ENCODE measurements at regions not wholly inside any gene's neighbourhood (a gene's known extent, or its start where the extent isn't known, plus 50 kb on each side); places are given as distances from the start of the nearest gene placed in this dataset.

DNA sequence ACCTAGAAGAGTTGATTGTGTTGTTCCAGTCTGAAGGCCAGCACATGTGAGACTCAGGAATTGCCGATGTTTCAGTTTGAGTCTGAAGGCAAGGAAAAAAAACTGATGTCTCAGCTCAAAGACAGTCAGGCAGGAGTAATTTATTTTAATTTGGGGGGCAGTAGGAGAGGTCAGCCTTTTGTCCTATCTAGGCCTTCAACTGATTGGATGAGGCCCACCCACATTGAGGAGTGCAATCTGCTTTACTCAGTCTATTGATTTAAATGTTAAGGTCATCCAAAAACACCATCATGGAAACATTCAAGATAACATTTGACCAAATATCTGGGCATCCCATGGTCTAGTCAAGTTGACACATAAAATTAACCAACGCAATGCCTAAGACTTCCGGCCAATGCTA lies 288.9 kb downstream of the CDK5RAP2 start:
- no peak for DNase-seq (ENCODE audit: low read depth)

DNA sequence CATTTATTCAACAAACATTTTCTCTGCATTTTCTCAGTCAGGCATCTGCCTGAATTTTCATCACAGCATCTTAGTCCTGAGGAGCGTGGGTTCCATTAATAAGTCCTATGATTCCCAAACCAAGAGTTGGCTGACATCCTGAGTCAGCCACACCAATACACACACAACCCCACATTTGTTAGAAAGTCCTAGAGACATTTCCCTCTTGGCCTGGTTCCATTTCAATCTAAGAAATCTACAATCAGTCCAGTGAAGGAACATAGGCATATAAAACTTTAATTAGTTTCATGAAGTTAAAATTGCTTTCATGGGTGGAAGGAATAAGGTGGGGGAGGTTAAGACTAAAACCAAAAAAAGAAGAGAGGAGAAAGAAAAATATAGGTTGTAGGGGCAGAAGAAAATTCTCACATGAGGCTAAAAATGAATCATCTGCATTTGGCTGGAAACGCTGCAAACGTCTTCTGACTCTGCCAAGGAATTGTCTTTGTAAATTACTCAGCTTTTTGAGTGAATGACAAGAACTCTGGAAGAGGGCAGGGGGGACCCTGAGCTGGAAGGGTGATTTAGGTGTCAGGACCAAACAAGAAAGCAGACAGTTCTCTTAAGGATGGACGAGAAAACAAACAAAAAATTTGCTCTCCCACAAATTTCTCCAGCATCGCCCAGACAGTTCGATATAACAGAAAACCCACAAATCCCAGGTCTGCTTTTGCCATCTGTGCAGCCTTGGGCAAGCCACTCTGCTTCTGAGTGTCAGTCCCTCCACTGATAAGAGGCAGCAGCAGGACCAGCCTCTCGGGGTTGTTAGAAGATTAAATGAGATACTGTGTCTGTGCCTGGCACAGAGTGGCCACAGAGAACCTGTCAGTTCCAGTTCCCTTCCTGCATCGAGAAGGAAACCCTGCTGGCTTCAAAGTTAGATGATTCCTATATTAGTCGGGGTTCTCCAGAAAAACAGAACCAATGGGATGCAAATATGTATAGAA lies 289.7 kb downstream of the CDK5RAP2 start:
- no peak for DNase-seq (ENCODE audit: low read depth)

DNA sequence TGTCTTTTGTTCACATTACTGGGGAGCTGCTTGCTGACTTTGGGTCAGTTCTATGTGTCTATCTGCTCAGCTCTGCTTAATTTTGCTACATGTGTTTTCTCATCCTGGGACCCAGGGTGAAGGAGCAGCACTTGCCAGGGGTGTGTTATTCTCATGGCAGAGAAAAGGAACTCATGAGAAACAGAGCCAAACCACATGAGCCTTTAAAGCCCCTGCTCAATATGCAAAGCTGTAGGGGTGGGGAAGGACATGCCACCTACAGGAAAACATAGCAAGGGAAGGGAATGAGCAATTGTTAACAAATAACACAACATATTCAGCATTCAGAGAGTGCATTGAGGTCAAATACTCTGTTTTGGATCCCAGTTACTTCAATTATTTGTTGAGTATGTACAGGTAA lies 290.9 kb downstream of the CDK5RAP2 start:
- DNase-seq (ENCODE audit: low read depth): no peak

DNA sequence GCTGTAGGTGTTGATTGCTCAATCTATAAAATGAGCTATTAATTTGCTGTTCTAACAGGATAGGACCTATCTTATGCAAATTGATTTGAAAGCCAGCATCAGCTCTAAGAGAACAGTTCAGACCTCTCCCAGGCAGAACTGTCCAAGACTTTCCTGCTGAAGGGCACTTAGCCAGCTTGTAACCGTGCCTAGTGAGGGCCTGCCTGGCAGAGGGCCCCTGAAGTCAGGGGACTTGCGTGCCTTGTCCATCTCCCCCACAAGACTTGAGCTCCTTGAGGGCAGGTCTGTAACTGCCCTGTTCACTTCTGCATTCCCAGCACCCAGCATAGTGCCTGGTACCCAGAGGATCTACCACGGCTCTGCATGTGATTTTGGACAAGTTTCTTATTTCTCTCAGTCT lies 293.4 kb downstream of the CDK5RAP2 start:
- DNase-seq (ENCODE audit: low read depth): no peak

DNA sequence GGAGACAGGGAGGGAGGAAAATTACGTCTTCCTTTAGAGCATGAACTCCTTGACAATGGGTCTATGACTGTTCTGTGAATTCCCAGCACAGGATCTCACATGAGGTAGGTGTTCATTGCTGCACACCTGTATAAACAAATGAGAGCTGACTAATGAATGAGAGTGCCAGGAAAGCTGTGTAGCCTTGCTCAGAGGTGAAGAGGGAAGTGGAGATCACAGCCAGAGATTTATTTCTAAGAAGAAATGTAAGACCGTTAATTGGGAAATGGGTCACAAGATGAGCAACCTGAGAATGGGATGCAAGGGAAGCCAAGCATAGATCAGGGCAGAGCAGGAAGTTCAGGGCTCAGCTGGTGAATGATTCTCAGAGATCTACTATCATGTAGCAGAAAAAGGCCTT lies 295.1 kb downstream of the CDK5RAP2 start:
- DNase-seq (ENCODE audit: low read depth): no peak

DNA sequence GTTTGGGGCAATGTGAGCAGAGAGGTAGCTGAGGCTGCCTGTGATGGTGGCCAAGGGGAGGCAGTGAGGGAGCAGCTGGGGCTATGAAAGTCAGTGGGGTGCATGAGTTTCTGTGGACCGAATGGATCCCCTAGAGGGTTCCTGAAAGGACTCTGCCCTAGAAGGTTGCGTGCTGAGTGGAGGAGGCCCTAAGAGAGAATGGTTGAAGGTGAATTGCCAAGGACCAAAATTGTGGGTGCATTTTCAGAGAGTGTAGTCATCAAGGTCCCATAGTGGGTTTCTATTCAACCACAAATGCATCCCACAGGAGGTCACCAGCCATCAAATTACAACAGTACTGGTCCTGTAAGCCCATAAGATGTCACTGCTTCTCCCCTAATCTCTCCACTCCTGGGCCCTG lies 298.3 kb downstream of the CDK5RAP2 start:
- no peak for DNase-seq (ENCODE audit: low read depth)

DNA sequence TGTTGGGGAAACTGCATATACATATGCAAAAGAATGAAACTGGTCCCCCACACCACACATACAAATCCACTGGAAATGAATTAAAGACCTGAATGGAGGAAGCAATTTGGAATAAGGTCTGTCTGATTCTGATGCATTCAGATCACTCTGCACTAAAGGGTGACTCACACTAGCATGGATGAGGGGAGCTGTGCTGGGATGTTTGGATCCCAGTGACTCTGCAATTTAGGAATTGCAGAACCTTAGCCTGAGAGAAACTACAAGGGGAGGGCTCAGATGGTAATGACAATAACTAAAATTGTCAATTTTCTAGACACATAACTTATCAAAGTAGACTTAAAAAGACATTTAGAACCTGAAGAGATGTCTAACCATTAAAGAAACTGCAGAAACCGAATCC lies 312.0 kb downstream of the CDK5RAP2 start:
- DNase-seq (ENCODE audit: low read depth): peak; percentile 11

DNA sequence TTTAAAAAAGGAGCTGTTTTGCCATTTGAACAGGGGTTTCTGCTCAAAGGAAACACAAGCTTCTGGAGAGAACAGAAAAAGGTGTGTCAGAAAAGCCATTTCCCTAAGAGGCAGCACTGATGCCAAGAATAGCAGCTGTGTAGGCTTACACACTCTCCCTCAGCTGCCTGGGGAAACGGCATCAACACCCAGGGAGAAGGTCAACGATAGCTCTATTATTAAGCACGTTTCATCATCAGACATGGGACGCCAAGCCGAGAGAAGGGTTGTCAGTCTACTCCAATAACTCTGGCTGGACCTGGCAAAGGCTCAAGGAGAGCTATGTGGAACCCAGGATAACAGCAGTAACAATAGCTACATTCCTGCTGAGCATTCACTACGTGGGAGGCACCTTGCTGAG lies 314.2 kb downstream of the CDK5RAP2 start:
- no peak for DNase-seq (ENCODE audit: low read depth)

DNA sequence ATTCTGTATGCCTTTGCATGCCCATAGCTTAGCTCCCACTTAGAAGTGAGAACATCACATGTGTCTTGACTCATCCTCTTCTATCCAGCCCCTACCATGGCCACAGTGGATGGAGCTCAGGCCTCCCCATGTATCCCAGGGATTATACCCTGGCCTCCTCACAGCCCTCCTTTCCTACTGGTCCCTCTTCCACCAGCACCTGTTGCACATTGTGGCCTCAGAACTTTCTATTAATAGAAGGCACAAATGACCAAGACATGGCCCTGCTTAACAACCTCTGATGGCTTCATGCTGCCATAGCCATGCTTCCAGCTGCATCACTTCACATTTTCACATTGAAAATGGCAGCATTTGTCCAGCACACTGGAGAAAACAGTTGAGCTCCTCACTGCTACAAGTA lies 315.4 kb downstream of the CDK5RAP2 start:
- no peak for DNase-seq (ENCODE audit: low read depth)

DNA sequence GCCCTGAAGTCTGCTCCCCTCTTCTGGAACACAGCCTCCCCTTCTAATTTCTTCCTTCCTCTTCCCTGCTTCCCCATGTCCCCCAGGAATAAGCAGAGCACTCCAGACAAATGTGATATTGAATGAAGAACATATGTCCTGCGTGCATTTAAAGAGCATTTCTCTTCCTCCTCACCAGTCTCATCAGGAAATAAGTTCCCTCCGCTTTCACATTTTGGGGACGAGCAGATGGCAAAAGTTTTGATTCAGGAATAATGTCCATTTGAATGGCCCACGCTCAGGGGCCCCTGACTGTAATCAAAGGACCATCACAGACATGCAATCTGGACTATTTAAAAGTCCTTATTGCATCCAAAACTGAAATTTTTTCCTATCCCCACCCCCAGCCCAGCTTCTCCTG lies 316.1 kb downstream of the CDK5RAP2 start:
- no peak for DNase-seq (ENCODE audit: low read depth)

DNA sequence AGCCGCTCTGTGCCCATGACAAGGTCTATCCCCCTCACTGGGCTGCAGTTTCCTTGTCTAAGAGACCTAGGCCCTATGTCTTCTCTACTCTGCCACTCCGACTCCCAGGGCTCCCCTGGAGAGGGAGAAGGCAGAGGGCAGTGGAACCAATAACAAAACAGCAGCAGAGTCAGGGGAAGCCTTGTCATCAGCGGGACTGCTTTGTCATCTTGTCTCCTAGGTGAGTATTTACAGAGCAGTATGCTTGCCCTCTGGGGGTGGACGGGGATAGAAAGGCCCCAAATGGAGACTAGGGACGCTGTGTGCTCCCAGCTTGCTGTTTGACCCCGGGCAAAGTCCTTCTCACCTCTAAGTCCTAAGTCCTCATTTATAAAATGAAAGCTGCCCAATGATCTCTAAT lies 318.5 kb downstream of the CDK5RAP2 start:
- DNase-seq (ENCODE audit: low read depth): no peak

DNA sequence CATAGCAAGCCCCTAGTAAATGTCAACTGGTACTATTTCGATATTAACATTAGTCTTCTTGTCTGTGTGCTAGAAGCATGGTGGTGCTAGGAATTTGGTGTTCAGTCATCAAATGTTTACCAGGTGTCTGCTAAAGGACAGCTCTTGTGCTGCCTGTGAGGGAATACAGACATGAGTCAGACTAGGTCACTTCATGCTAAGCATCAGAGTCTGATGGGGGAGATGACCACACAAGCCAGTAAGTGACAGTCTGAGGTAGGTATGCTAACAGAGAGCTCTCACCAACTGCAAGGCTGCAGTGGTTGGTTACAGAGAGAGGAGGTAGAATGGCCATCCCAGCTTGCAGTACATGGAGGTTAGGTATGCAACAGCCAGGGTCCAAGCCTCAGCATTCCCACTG lies 320.9 kb downstream of the CDK5RAP2 start:
- DNase-seq (ENCODE audit: low read depth): no peak

DNA sequence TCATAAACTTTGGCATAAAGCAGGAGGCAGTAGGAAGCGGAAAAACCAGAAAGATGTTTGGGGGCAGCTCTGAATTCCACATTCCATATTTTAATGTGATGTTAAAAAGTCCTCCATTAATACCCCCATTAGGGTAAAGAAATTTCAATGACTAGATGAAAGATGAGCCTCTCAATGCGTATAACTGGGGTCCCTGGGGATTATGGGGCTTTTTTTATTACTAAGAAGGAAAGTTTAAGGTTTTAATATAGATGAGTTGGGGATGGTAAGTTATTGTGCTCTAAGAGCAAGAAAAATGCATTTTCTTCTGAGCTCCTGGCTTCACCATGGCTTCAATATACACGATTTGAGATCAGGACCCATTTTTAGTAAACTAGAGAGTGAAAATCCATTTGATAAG lies 321.9 kb downstream of the CDK5RAP2 start:
- no peak for DNase-seq (ENCODE audit: low read depth)

DNA sequence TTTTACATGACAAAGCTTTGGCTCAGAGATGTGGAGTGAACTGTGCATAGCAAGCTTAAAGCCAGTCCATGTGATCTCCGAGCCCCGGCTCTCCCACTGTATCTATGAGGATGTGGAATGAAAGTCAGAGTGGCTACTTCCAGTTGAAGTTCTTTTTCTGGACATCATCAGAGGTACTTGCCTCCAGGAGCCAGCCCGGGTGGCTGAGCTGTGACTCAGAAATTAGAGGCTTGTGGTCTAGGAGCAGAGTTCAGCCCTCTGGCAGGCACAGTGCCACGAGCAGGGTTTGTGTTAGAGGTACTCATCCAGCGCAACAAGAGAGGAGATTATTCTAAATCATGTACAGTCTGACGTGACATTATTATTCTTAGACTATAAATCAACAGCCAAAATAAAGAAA lies 322.5 kb downstream of the CDK5RAP2 start:
- DNase-seq (ENCODE audit: low read depth): peak; percentile 63

DNA sequence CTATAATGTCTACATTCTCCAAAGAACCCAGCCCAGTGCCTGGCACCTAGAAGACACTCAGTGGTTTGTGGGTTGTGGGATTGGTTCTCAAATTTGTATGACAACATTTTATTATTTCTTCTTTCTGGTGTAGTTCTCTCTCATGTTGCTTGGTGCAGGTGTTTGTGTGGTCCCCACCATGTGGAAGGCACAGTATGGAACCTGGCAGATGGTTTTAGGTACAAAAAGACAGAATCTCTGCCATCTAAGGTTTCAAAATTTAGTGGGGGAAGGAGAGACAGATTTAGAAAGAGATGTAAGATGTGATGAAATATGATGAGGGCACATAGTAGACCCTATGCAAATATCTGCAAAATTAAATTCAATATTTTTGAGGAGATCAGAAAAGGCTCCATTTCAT lies 323.8 kb downstream of the CDK5RAP2 start:
- DNase-seq (ENCODE audit: low read depth): no peak

DNA sequence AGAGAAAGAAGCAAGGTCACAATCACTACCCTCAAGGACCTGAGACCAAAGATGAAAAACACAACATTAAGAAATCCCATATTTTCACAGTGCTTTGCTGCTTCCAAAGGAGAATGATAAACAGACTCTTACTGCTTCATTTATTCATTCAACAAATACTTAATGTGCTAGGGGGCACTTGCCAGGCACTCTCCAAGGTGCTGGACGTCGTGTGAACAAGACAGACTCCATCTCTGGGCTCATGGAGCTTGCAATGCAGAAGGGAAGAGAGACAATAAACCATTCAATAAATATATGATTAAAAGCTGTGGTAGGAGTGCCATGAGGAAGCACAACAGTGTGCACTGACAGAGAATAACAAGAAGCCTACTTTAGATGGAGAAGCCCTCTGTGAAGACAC lies 327.7 kb downstream of the CDK5RAP2 start:
- no peak for DNase-seq (ENCODE audit: low read depth)

DNA sequence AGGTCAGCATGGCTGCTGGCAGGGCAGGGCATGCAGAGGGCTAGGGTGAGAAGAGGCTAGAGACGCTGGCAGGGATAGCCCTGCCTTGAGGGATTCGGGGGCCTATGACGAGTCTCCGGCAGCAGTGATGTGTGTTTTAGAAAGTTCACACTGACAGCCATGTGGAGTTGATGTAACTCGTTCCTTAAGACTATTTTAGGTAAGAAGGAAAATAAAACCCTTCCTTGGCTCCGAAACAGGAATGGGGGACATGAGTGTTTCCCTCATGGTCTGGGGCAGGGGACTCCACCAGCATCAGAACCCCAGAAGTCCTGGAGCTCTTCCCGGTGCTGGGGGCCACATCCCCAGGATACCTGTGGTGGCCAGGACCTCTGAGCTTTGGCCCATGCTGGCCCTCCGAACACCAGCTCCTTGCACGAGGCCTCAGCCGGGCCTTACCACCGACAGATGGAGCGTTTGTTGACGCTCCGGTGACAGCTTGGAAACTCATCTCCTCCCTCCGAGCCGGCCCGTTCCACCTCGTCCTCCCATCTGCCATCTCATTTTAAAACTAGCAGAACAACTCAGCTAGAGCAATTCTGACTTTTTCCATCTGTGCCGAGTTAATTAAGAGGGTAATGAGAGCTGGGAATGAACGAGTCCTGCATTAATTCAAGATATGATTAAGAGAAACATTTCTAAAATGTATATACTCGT lies 337.7 kb downstream of the CDK5RAP2 start:
- no peak for DNase-seq (ENCODE audit: low read depth)

DNA sequence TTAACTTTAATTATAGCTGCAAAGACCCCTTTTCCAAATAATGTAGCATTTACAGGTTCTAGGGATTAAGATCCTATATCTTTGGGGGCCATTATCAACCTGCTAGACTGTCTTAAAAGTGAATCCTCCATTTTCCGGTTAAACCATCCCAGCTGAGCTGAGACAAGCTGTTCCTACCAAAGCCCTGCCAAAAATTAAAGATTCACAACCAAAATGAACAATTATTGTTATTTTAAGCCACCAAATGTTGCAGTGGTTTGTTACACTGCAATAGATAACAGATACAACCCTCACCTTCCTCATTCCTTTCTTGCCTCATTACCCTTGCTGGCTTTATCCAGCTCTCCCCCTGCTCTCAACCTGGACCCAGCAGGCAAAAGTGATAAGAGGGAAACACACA lies 343.4 kb downstream of the CDK5RAP2 start:
- DNase-seq (ENCODE audit: low read depth): no peak

DNA sequence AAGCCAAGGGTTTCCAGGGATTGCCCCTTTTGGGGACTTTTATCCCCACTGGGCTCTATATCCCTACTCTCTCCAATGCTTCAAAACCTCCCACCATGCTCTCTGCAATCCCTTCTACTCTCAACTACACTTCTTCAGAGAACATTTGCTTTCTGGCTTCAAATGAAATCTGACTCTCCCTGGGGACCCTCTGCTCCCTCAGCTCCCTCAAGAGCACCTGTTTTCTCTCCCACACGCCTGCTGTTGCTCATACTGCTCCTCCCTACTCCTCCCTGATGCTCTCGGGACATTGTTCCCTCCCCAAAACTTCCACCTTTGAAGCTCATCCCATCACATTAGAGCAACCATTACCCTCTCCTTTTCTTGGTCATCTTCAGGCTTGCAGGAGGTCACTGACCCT lies 344.9 kb downstream of the CDK5RAP2 start:
- DNase-seq (ENCODE audit: low read depth): no peak

DNA sequence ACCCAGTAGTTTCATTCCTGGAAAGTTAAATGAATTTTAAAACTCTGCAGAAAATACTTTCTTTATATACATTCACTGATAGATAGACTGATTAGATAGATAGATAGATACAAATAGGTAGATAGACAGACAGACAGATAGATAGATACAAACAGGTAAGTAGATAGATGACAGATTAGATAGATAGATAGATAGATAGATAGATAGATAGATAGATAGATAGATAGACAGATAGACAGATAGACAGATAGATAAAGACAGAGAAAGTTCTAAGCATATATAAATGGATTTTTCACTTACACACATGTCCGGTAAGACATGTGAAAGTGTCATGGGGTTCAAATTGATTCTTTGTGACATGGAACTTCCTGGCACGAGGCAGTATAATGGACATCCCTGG lies 349.7 kb downstream of the CDK5RAP2 start:
- no peak for DNase-seq (ENCODE audit: low read depth)

DNA sequence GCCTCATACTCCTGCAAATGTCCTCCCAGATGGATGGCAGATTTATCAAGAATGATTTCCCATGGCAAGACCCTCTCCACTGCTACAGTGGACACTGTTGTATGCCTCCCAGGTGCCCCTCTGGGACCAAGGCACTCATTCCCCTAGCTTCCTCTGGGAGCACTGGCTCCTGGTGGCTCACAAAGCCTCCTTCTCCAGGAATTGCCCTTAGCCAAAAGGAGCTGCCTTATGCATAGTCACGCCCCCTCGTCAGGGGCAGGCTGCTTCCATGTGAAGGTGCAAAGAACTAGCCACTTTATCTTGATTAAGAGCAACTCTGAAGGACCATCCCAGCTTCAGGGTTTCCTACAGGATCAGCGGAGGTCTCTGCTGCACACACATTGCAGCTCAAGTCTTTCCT lies 358.1 kb downstream of the CDK5RAP2 start:
- no peak for DNase-seq (ENCODE audit: low read depth)

DNA sequence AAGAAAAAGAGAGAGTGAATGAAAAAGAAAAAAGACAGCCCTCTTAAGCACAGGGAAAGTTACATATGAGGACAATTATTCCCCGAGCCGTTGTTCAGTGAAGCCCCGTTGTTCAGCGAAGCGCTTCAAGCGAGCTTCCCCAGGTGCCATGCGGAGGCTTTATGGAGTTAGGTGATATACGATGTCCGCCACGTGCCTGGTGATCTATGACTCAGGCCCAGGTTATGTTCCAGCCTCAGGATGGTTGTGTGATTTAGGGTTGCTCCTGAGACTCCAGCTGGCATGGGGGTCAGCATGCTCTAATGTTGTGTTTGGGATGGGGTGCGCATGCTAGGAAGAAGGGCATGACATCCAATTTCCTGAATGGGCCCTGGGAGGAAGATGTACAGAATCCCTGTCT lies 365.6 kb downstream of the CDK5RAP2 start:
- no peak for DNase-seq (ENCODE audit: low read depth)

DNA sequence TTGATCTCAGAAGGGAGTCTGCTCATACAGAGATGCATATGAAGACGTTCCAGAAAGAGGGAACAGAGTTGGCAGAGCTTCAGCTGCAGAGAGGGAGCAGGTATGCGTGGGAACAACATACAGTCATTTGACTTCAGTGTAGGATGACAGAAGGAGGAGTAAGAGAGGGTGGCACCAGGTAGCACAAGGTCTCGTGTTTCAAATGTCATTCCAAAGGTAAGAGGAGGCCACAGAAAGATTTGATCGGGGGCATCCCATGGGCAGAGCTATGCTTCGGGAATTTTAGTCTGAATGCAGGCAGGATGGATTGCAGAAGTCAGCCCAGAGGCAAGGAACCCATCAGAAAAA lies 367.1 kb downstream of the CDK5RAP2 start:
- no peak for DNase-seq (ENCODE audit: low read depth)

All from RPMI7951 (cell line).